GM23338 (cell line): ENCODE measurements at regions not wholly inside any gene's neighbourhood (a gene's known extent, or its start where the extent isn't known, plus 50 kb on each side); places are given as distances from the start of the nearest gene placed in this dataset.

Experiments used
- ATAC-seq: fragments of 200-7000 bp; cut with Tn5 transposase; 3 replicates; pipeline ENCODE4 v1.9.1; 2020
- DNase-seq: peaks from one replicate; pipeline ENCODE4 v3.0.0-alpha.2; 2015; ENCODE audit warnings: low spot score
- H2AFZ ChIP-seq: fragments of 200-600 bp; sonication (generic); 2 replicates; pipeline ENCODE4 v1.8.0; 2016; ENCODE audit warnings: antibody characterized with exemption, mild to moderate bottlenecking, moderate library complexity
- H3F3A ChIP-seq: fragments of 200-600 bp; sonication (generic); replicated peaks from 2 replicates; pipeline ENCODE4 v1.8.0; 2017; ENCODE audit warnings: antibody characterized with exemption, mixed run types, low read depth
- H3K27ac ChIP-seq: fragments of 200-600 bp; sonication (generic); 2 replicates; pipeline ENCODE4 v1.6.1; 2016; ENCODE audit warnings: low read depth
- H3K27me3 ChIP-seq: fragments of 200-600 bp; sonication (generic); 2 replicates; pipeline ENCODE4 v1.8.0; 2016; ENCODE audit warnings: mild to moderate bottlenecking, mixed run types, moderate library complexity; ENCODE audit not compliant: insufficient read depth
- H3K36me3 ChIP-seq: fragments of 200-600 bp; sonication (generic); 2 replicates; pipeline ENCODE4 v1.8.0; 2016; ENCODE audit warnings: mild to moderate bottlenecking; ENCODE audit not compliant: insufficient read depth
- H3K4me1 ChIP-seq: fragments of 200-600 bp; sonication (generic); 2 replicates; pipeline ENCODE4 v1.8.0; 2016; ENCODE audit warnings: mild to moderate bottlenecking, moderate library complexity; ENCODE audit not compliant: insufficient read depth
- H3K4me2 ChIP-seq: fragments of 200-600 bp; sonication (generic); 2 replicates; pipeline ENCODE4 v1.7.1; 2017; ENCODE audit warnings: mixed run types
- H3K4me3 ChIP-seq: fragments of 200-600 bp; sonication (generic); 2 replicates; pipeline ENCODE4 v1.6.1; 2016; ENCODE audit warnings: mixed run types
- H3K79me2 ChIP-seq: fragments of 200-600 bp; sonication (generic); replicated peaks from 2 replicates; pipeline ENCODE4 v1.8.0; 2017; ENCODE audit warnings: mild to moderate bottlenecking; ENCODE audit not compliant: insufficient read depth
- H3K9me2 ChIP-seq: fragments of 200-600 bp; sonication (generic); 2 replicates; pipeline ENCODE4 v1.8.0; 2017; ENCODE audit not compliant: insufficient read depth
- H4K20me1 ChIP-seq: fragments of 200-600 bp; sonication (generic); replicated peaks from 2 replicates; pipeline ENCODE4 v1.8.0; 2017; ENCODE audit warnings: mild to moderate bottlenecking; ENCODE audit not compliant: insufficient read depth
- H3K27ac Mint-ChIP-seq: 2 replicates; pipeline ENCODE4 v1.8.0; 2020; ENCODE audit warnings: inconsistent platforms, mild to moderate bottlenecking, moderate library complexity, mixed read lengths
- H3K27me3 Mint-ChIP-seq: 3 replicates; pipeline ENCODE4 v1.8.0; 2022; ENCODE audit warnings: low read depth, mild to moderate bottlenecking, moderate library complexity, mixed read lengths, inconsistent platforms; ENCODE audit not compliant: insufficient read depth, poor library complexity
- H3K36me3 Mint-ChIP-seq: 3 replicates; pipeline ENCODE4 v1.8.0; 2021; ENCODE audit warnings: low read depth, mild to moderate bottlenecking, inconsistent platforms, moderate library complexity, mixed read lengths
- H3K4me1 Mint-ChIP-seq: 3 replicates; pipeline ENCODE4 v1.8.0; 2020; ENCODE audit warnings: mild to moderate bottlenecking, inconsistent platforms, mixed read lengths
- H3K4me3 Mint-ChIP-seq: 3 replicates; pipeline ENCODE4 v1.8.0; 2021; ENCODE audit warnings: moderate library complexity, mild to moderate bottlenecking, inconsistent platforms, mixed read lengths
- H3K9me3 Mint-ChIP-seq: 3 replicates; pipeline ENCODE4 v1.8.0; 2020; ENCODE audit warnings: moderate library complexity, mild to moderate bottlenecking, inconsistent platforms, mixed read lengths
- CREB1 ChIP-seq: fragments of 250-450 bp; sonication (Bioruptor Pico); IDR thresholded peaks from 2 replicates; pipeline ENCODE4 v1.5.0; 2020; ENCODE audit warnings: low read depth, mild to moderate bottlenecking, moderate library complexity
- EZH2 ChIP-seq: fragments of 200-600 bp; sonication (generic); IDR thresholded peaks from one replicate; pipeline ENCODE4 v1.8.0; 2017; ENCODE audit warnings: antibody characterized with exemption, mild to moderate bottlenecking, low read depth; ENCODE audit not compliant: unreplicated experiment
- EZH2phosphoT487 ChIP-seq: fragments of 200-600 bp; sonication (generic); IDR thresholded peaks from one replicate; pipeline ENCODE4 v1.8.1; 2018; ENCODE audit warnings: antibody characterized with exemption; ENCODE audit not compliant: unreplicated experiment
- JUNB ChIP-seq: IDR thresholded peaks from one replicate; pipeline ENCODE4 v1.6.1; 2016; ENCODE audit warnings: antibody characterized with exemption; ENCODE audit not compliant: unreplicated experiment
- NANOG ChIP-seq: IDR thresholded peaks from 2 replicates; pipeline ENCODE4 v1.6.1; 2016; ENCODE audit warnings: antibody characterized with exemption, borderline replicate concordance
- POLR2AphosphoS5 ChIP-seq: IDR thresholded peaks from 2 replicates; pipeline ENCODE4 v1.6.1; 2016; ENCODE audit warnings: antibody characterized with exemption, low read depth
- STAT1 ChIP-seq: IDR thresholded peaks from one replicate; pipeline ENCODE4 v1.6.1; 2016; ENCODE audit warnings: antibody characterized with exemption; ENCODE audit not compliant: unreplicated experiment
- ZNF114 ChIP-seq: fragments of 250-450 bp; sonication (Bioruptor Pico); IDR thresholded peaks from 2 replicates; pipeline ENCODE4 v1.5.0; 2020; ENCODE audit warnings: mild to moderate bottlenecking, moderate library complexity
- ZNF331 ChIP-seq: fragments of 250-450 bp; sonication (Bioruptor Pico); IDR thresholded peaks from 2 replicates; pipeline ENCODE4 v1.5.0; 2020; ENCODE audit warnings: low read depth, mild to moderate bottlenecking, moderate library complexity
- TF ChIP-seq, protein P1 (sequence below): fragments of 250-450 bp; sonication (Bioruptor Pico); IDR thresholded peaks from 2 replicates; pipeline ENCODE4 v1.5.0; 2020; ENCODE audit warnings: mild to moderate bottlenecking, moderate library complexity
- TF ChIP-seq, protein P2 (sequence below): IDR thresholded peaks from 2 replicates; pipeline ENCODE4 v1.6.1; 2016; ENCODE audit warnings: antibody characterized with exemption
- TF ChIP-seq, protein P3 (sequence below): IDR thresholded peaks from one replicate; pipeline ENCODE4 v1.6.1; 2018; ENCODE audit warnings: antibody characterized with exemption; ENCODE audit not compliant: unreplicated experiment
- TF ChIP-seq, protein P4 (sequence below), 2 experiments: fragments of 200-600 bp in 1 of 2; sonication (generic) in 1 of 2; conservative IDR thresholded peaks; 2 replicates each; pipeline versions ENCODE4 v1.5.1 to v1.6.1; 2016 to 2017; ENCODE audit warnings: antibody characterized with exemption in 2 of 2, low read depth in 2 of 2, mild to moderate bottlenecking in 2 of 2, moderate library complexity in 1 of 2

DNA sequence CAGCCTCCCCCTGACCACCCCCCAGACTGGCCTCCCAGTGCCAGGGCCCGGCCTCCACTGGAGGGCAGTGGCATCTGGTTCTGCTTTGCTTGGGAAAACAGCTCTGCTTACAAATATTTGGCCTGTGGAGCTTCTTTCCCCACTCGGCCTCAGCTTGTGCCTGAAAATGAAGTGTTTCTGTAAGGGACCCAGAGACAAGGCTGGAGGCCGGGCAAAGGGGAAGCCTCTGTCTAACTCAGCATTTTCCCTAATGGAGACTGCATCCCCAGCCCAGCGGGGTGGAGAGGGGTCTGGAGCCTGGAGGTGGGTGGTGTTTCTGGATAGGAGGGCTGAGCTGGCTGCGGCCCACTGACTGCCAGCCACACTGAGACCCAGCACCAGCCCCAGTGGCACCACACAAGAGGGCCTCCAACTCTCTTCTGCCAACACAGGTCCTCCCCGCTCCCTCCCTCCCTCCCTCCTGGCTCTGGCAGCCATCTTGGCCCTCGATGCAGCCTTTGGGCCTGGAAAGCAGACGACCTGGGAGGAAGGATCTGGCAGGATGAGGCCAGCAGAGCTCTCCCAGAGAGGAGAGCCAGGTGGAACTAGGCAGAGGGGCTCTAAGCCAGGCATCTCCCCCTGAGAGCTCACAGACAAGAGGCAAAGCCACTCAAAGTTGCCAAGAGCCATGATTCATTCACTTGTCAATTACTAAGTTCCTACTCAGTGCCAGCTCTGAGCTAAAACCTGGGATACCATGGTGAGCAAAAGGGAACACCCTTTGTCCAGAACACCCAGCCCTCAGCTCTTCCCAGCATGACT is 77.1 kb upstream of the CD82 start:
- DNase-seq (no peak), ATAC-seq (no peak)
- Histone ChIP-seq H3K4me3 (no peak overlapping the region), H4K20me1 (no peaks in the 10 kb centered on the region), H3K4me1 (no peaks in the 10 kb centered on the region), H2AFZ (no peak overlapping the region; the same call in 1 of the 2 replicates), H3K36me3 (no peaks in the 10 kb centered on the region), H3F3A (no peaks in the 10 kb centered on the region), H3K27me3 (no peaks in the 10 kb centered on the region), H3K79me2 (no peaks in the 10 kb centered on the region), H3K27ac (no peak overlapping the region), H3K9me2 (no peaks in the 10 kb centered on the region), H3K4me2 (no peak overlapping the region)
- peaks cover 6% of the 10 kb centered on the region; the same call in 1 of the 3 replicates for H3K36me3 Mint-ChIP-seq
- H3K27ac Mint-ChIP-seq, result no peak overlapping the region
- no peaks in the 10 kb centered on the region for H3K4me1 Mint-ChIP-seq
- no peak overlapping the region for H3K4me3 Mint-ChIP-seq
- H3K9me3 Mint-ChIP-seq, result peaks cover 14% of the 10 kb centered on the region
- no peaks in the 10 kb centered on the region for H3K27me3 Mint-ChIP-seq
- no peak for TF ChIP-seq JUNB
- TF ChIP-seq, protein P1, sequence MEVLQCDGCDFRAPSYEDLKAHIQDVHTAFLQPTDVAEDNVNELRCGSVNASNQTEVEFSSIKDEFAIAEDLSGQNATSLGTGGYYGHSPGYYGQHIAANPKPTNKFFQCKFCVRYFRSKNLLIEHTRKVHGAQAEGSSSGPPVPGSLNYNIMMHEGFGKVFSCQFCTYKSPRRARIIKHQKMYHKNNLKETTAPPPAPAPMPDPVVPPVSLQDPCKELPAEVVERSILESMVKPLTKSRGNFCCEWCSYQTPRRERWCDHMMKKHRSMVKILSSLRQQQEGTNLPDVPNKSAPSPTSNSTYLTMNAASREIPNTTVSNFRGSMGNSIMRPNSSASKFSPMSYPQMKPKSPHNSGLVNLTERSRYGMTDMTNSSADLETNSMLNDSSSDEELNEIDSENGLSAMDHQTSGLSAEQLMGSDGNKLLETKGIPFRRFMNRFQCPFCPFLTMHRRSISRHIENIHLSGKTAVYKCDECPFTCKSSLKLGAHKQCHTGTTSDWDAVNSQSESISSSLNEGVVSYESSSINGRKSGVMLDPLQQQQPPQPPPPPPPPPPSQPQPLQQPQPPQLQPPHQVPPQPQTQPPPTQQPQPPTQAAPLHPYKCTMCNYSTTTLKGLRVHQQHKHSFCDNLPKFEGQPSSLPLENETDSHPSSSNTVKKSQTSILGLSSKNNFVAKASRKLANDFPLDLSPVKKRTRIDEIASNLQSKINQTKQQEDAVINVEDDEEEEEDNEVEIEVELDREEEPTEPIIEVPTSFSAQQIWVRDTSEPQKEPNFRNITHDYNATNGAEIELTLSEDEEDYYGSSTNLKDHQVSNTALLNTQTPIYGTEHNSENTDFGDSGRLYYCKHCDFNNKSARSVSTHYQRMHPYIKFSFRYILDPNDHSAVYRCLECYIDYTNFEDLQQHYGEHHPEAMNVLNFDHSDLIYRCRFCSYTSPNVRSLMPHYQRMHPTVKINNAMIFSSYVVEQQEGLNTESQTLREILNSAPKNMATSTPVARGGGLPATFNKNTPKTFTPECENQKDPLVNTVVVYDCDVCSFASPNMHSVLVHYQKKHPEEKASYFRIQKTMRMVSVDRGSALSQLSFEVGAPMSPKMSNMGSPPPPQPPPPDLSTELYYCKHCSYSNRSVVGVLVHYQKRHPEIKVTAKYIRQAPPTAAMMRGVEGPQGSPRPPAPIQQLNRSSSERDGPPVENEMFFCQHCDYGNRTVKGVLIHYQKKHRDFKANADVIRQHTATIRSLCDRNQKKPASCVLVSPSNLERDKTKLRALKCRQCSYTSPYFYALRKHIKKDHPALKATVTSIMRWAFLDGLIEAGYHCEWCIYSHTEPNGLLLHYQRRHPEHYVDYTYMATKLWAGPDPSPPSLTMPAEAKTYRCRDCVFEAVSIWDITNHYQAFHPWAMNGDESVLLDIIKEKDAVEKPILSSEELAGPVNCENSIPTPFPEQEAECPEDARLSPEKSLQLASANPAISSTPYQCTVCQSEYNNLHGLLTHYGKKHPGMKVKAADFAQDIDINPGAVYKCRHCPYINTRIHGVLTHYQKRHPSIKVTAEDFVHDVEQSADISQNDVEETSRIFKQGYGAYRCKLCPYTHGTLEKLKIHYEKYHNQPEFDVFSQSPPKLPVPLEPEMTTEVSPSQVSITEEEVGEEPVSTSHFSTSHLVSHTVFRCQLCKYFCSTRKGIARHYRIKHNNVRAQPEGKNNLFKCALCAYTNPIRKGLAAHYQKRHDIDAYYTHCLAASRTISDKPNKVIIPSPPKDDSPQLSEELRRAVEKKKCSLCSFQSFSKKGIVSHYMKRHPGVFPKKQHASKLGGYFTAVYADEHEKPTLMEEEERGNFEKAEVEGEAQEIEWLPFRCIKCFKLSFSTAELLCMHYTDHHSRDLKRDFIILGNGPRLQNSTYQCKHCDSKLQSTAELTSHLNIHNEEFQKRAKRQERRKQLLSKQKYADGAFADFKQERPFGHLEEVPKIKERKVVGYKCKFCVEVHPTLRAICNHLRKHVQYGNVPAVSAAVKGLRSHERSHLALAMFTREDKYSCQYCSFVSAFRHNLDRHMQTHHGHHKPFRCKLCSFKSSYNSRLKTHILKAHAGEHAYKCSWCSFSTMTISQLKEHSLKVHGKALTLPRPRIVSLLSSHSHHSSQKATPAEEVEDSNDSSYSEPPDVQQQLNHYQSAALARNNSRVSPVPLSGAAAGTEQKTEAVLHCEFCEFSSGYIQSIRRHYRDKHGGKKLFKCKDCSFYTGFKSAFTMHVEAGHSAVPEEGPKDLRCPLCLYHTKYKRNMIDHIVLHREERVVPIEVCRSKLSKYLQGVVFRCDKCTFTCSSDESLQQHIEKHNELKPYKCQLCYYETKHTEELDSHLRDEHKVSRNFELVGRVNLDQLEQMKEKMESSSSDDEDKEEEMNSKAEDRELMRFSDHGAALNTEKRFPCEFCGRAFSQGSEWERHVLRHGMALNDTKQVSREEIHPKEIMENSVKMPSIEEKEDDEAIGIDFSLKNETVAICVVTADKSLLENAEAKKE (CRISPR knock-in tag), result no peak
- TF ChIP-seq POLR2AphosphoS5, result no peak
- no peak for TF ChIP-seq ZNF114
- TF ChIP-seq, protein P2, sequence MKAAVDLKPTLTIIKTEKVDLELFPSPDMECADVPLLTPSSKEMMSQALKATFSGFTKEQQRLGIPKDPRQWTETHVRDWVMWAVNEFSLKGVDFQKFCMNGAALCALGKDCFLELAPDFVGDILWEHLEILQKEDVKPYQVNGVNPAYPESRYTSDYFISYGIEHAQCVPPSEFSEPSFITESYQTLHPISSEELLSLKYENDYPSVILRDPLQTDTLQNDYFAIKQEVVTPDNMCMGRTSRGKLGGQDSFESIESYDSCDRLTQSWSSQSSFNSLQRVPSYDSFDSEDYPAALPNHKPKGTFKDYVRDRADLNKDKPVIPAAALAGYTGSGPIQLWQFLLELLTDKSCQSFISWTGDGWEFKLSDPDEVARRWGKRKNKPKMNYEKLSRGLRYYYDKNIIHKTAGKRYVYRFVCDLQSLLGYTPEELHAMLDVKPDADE, result no peak
- TF ChIP-seq CREB1 (CRISPR knock-in tag), result no peak
- no peak for TF ChIP-seq STAT1
- TF ChIP-seq EZH2, result no peak
- TF ChIP-seq EZH2phosphoT487, result no peak
- TF ChIP-seq NANOG, result no peak
- TF ChIP-seq, protein P3, sequence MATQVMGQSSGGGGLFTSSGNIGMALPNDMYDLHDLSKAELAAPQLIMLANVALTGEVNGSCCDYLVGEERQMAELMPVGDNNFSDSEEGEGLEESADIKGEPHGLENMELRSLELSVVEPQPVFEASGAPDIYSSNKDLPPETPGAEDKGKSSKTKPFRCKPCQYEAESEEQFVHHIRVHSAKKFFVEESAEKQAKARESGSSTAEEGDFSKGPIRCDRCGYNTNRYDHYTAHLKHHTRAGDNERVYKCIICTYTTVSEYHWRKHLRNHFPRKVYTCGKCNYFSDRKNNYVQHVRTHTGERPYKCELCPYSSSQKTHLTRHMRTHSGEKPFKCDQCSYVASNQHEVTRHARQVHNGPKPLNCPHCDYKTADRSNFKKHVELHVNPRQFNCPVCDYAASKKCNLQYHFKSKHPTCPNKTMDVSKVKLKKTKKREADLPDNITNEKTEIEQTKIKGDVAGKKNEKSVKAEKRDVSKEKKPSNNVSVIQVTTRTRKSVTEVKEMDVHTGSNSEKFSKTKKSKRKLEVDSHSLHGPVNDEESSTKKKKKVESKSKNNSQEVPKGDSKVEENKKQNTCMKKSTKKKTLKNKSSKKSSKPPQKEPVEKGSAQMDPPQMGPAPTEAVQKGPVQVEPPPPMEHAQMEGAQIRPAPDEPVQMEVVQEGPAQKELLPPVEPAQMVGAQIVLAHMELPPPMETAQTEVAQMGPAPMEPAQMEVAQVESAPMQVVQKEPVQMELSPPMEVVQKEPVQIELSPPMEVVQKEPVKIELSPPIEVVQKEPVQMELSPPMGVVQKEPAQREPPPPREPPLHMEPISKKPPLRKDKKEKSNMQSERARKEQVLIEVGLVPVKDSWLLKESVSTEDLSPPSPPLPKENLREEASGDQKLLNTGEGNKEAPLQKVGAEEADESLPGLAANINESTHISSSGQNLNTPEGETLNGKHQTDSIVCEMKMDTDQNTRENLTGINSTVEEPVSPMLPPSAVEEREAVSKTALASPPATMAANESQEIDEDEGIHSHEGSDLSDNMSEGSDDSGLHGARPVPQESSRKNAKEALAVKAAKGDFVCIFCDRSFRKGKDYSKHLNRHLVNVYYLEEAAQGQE, result no peak
- no peak for TF ChIP-seq ZNF331
- TF ChIP-seq, protein P4, sequence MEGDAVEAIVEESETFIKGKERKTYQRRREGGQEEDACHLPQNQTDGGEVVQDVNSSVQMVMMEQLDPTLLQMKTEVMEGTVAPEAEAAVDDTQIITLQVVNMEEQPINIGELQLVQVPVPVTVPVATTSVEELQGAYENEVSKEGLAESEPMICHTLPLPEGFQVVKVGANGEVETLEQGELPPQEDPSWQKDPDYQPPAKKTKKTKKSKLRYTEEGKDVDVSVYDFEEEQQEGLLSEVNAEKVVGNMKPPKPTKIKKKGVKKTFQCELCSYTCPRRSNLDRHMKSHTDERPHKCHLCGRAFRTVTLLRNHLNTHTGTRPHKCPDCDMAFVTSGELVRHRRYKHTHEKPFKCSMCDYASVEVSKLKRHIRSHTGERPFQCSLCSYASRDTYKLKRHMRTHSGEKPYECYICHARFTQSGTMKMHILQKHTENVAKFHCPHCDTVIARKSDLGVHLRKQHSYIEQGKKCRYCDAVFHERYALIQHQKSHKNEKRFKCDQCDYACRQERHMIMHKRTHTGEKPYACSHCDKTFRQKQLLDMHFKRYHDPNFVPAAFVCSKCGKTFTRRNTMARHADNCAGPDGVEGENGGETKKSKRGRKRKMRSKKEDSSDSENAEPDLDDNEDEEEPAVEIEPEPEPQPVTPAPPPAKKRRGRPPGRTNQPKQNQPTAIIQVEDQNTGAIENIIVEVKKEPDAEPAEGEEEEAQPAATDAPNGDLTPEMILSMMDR (conservative IDR thresholded peaks at IDR 0.05; ENCODE audit: low read depth in 2 of 2), result no peak
